Vagina (tissue), 2 donors: ENCODE measurements at regions not wholly inside any gene's neighbourhood (a gene's known extent, or its start where the extent isn't known, plus 50 kb on each side); places are given as distances from the start of the nearest gene placed in this dataset.

Source experiments
- POLR2A ChIP-seq, 2 donors: fragments of 450-650 bp; IDR thresholded peaks; one replicate each; pipeline ENCODE4 v1.6.1; 2017; ENCODE audit warnings: antibody characterized with exemption in 2 of 2, mild to moderate bottlenecking in 2 of 2, moderate library complexity in 2 of 2
- POLR2AphosphoS5 ChIP-seq, 2 donors: sonication (generic); formaldehyde crosslinking; IDR thresholded peaks; one replicate each; pipeline ENCODE4 v1.9.0; 2017; ENCODE audit warnings: antibody characterized with exemption in 2 of 2, mild to moderate bottlenecking in 2 of 2, low read depth in 1 of 2; ENCODE audit not compliant: insufficient read depth in 1 of 2
- TF ChIP-seq, protein P1 (sequence below), 3 experiments: fragments of 450-650 bp in 2 of 3; fragments of 200-600 bp in 1 of 3; sonication (generic) in 1 of 3; IDR thresholded peaks; one replicate each; pipeline ENCODE4 v1.5.1; 2017 to 2019; ENCODE audit warnings: antibody characterized with exemption in 3 of 3, mild to moderate bottlenecking in 2 of 3, moderate library complexity in 2 of 3

GRCh38 chr2:57693177-57693576, 353.4 kb upstream of the VRK2 start:
- TF ChIP-seq, protein P1, sequence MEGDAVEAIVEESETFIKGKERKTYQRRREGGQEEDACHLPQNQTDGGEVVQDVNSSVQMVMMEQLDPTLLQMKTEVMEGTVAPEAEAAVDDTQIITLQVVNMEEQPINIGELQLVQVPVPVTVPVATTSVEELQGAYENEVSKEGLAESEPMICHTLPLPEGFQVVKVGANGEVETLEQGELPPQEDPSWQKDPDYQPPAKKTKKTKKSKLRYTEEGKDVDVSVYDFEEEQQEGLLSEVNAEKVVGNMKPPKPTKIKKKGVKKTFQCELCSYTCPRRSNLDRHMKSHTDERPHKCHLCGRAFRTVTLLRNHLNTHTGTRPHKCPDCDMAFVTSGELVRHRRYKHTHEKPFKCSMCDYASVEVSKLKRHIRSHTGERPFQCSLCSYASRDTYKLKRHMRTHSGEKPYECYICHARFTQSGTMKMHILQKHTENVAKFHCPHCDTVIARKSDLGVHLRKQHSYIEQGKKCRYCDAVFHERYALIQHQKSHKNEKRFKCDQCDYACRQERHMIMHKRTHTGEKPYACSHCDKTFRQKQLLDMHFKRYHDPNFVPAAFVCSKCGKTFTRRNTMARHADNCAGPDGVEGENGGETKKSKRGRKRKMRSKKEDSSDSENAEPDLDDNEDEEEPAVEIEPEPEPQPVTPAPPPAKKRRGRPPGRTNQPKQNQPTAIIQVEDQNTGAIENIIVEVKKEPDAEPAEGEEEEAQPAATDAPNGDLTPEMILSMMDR (IDR thresholded peaks at IDR 0.05), result no peak
- TF ChIP-seq POLR2AphosphoS5 (IDR thresholded peaks at IDR 0.05; ENCODE audit: insufficient read depth in 1 of 2, low read depth in 1 of 2) (no peak), POLR2A (IDR thresholded peaks at IDR 0.05) (no peak)
